ENCODE measurements at regions not wholly inside any gene's neighbourhood (a gene's known extent, or its start where the extent isn't known, plus 50 kb on each side); places are given as distances from the start of the nearest gene placed in this dataset.

DNA sequence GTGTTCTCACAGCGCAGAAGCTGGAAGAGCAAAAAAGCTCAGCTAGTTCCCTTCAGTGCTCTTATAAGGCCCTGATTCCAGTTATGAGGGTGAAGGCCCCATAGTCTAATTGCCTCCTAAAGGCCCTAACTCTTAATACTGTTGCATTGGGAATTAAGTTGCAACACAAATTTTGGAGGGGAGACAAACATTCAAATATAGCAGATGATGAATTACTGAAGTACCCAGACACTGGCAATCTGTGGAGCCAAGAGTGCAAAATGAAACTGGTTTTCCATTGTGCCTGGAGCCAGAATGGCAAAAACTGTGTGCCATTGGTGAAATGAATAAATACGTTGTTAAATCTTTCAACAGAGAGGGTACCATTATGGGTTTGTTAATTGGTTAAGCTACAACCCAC is 356.0 kb downstream of the PPARGC1A start:
- TF ChIP-seq, protein P1, sequence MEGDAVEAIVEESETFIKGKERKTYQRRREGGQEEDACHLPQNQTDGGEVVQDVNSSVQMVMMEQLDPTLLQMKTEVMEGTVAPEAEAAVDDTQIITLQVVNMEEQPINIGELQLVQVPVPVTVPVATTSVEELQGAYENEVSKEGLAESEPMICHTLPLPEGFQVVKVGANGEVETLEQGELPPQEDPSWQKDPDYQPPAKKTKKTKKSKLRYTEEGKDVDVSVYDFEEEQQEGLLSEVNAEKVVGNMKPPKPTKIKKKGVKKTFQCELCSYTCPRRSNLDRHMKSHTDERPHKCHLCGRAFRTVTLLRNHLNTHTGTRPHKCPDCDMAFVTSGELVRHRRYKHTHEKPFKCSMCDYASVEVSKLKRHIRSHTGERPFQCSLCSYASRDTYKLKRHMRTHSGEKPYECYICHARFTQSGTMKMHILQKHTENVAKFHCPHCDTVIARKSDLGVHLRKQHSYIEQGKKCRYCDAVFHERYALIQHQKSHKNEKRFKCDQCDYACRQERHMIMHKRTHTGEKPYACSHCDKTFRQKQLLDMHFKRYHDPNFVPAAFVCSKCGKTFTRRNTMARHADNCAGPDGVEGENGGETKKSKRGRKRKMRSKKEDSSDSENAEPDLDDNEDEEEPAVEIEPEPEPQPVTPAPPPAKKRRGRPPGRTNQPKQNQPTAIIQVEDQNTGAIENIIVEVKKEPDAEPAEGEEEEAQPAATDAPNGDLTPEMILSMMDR (IDR thresholded peaks at IDR 0.05; ENCODE audit: unreplicated experiment), result no peak
- Mint-ChIP-seq H3K27me3 (no peaks in the 10 kb centered on the region), H3K4me3 (ENCODE audit: low read depth) (no peak overlapping the region), H3K9me3 (ENCODE audit: low read depth) (peaks cover 22% of the 10 kb centered on the region), H3K27ac (no peak overlapping the region), H3K4me1 (ENCODE audit: low read depth) (no peaks in the 10 kb centered on the region), H3K36me3 (ENCODE audit: insufficient read depth) (no peaks in the 10 kb centered on the region)
- no peak for DNase-seq (ENCODE audit: low spot score, unreplicated experiment)

DNA sequence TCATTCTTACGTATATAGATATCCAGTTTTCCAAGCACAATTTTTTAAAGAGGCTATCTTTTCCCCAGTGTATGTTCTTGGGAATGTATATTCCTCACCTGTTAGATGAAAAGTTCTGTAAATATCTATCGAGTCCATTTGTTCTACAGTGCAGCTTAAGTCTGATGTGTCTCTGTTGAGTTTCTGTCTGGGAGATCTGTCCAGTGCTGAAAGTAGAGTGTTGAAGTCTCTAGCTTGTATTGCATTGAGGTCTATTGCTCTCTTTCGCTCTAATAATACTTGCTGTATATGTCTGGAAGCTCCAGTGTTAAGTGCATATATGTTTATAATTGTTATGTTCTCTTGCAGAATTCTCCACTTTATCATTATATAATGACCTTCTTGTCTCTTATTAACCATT is 373.1 kb downstream of the PPARGC1A start:
- no peaks in the 10 kb centered on the region for H3K36me3 Mint-ChIP-seq (ENCODE audit: insufficient read depth)
- H3K27ac Mint-ChIP-seq, result no peak overlapping the region
- H3K27me3 Mint-ChIP-seq, result no peaks in the 10 kb centered on the region
- H3K4me3 Mint-ChIP-seq (ENCODE audit: low read depth), result no peak overlapping the region
- no peak for DNase-seq (ENCODE audit: low spot score, unreplicated experiment)
- TF ChIP-seq, protein P1 (IDR thresholded peaks at IDR 0.05; ENCODE audit: unreplicated experiment), result no peak
- H3K4me1 Mint-ChIP-seq (ENCODE audit: low read depth), result no peaks in the 10 kb centered on the region
- H3K9me3 Mint-ChIP-seq (ENCODE audit: low read depth), result no peaks in the 10 kb centered on the region

DNA sequence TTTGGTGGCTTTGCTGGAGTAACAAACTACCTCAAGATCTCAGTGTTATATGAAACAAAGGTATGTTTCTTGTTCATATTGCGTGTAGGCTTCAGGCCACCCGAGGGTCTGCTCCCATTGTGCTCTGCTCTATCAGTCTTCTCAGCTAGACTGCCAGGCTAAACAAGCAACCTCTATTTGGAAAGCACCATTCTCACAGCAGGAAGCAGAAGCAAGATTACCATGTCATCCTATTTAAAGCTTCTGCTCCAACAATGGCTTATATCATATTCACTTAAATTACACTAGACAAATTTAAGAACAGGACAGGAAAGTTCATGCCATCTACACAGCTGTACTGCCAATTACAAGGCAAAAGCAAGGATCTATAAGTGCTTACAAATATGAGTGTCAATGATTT is 385.8 kb downstream of the PPARGC1A start:
- H3K36me3 Mint-ChIP-seq (ENCODE audit: insufficient read depth), result no peaks in the 10 kb centered on the region
- TF ChIP-seq, protein P1 (IDR thresholded peaks at IDR 0.05; ENCODE audit: unreplicated experiment), result no peak
- DNase-seq (ENCODE audit: low spot score, unreplicated experiment), result no peak
- H3K4me1 Mint-ChIP-seq (ENCODE audit: low read depth), result peaks cover 10% of the 10 kb centered on the region
- H3K27me3 Mint-ChIP-seq, result no peaks in the 10 kb centered on the region
- no peak overlapping the region for H3K4me3 Mint-ChIP-seq (ENCODE audit: low read depth)
- peaks cover 4% of the 10 kb centered on the region for H3K9me3 Mint-ChIP-seq (ENCODE audit: low read depth)
- H3K27ac Mint-ChIP-seq, result no peak overlapping the region

DNA sequence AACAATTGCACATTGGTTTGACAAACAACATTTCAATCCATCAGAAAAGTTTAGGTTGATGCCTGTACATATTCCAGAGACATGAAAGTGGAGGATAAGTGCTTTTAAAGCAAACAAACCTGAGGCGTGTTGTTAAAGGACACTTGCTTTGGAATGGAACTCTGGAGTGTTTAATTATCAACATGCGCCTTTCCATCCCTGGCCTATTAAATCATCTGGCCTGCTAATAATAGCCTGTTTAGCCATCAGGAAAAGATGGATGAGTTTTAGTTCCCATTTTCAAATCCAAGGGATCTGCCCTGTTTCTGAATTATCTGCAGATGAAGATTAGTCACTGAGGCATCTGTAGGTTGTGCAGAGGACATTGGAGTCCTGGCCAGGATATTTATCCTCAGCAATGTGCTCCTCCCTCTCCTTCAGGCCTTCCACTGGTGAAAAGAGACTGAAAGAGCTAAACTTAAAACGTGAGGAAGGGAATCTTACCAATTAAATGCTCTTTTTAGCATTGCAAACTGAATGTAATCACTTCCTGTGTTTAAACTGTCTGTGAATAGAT is 388.9 kb downstream of the PPARGC1A start:
- Mint-ChIP-seq H3K9me3 (ENCODE audit: low read depth) (peaks cover 13% of the 10 kb centered on the region), H3K27ac (no peak overlapping the region), H3K4me3 (ENCODE audit: low read depth) (no peak overlapping the region), H3K27me3 (no peaks in the 10 kb centered on the region), H3K36me3 (ENCODE audit: insufficient read depth) (no peaks in the 10 kb centered on the region), H3K4me1 (ENCODE audit: low read depth) (peaks cover 10% of the 10 kb centered on the region)
- DNase-seq (ENCODE audit: low spot score, unreplicated experiment), result no peak
- TF ChIP-seq, protein P1 (IDR thresholded peaks at IDR 0.05; ENCODE audit: unreplicated experiment), result no peak

DNA sequence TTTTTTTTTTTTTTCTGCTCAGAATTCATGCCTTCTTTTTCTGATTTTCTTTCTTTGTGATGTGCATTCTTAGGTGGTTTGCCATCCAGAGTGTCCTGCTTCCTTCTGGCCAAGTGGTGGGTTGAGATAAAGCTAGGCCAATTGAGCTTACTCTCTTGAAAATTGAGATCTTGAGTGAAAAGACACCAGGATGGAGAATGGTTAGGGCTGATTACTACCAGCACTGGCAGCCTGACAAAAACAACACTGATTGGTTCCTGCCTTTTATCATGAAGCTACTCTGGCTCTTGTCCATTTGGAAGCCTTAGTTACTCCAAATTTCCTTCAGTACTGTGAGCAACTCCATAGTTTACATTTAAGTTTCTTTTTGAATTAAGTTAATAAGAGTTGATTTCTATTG is 404.0 kb downstream of the PPARGC1A start:
- Mint-ChIP-seq H3K36me3 (ENCODE audit: insufficient read depth) (no peaks in the 10 kb centered on the region), H3K4me3 (ENCODE audit: low read depth) (no peak overlapping the region), H3K4me1 (ENCODE audit: low read depth) (no peaks in the 10 kb centered on the region), H3K27me3 (no peaks in the 10 kb centered on the region), H3K27ac (no peak overlapping the region), H3K9me3 (ENCODE audit: low read depth) (peaks cover 2% of the 10 kb centered on the region)
- DNase-seq (ENCODE audit: low spot score, unreplicated experiment), result no peak
- TF ChIP-seq, protein P1 (IDR thresholded peaks at IDR 0.05; ENCODE audit: unreplicated experiment), result no peak

Data from progenitor cell of endocrine pancreas (in vitro differentiated cells).